LNCAP (cell line): ENCODE measurements at regions not wholly inside any gene's neighbourhood (a gene's known extent, or its start where the extent isn't known, plus 50 kb on each side); places are given as distances from the start of the nearest gene placed in this dataset.

Experiments
- CTCF ChIP-seq: fragments of 450-650 bp; IDR thresholded peaks from 2 replicates; pipeline ENCODE4 v1.5.1; 2017; ENCODE audit warnings: mild to moderate bottlenecking

GRCh38 chr9:40926404-40927259 lies 201.8 kb downstream of the FOXD4L6 start:
- no peak for TF ChIP-seq CTCF

- TF ChIP-seq CTCF: no peak
Observed at GRCh38 chr9:40925149-40925548, 203.3 kb downstream of the FOXD4L6 start.

- no peak for TF ChIP-seq CTCF
Observed at GRCh38 chr9:40914772-40915659, 213.5 kb downstream of the FOXD4L6 start.

- TF ChIP-seq CTCF: no peak
Observed at GRCh38 chr9:40913928-40914673, 214.4 kb downstream of the FOXD4L6 start.

- no peak for TF ChIP-seq CTCF
Observed at GRCh38 chr9:40913096-40913719, 215.3 kb downstream of the FOXD4L6 start.

- TF ChIP-seq CTCF: no peak
Observed at GRCh38 chr9:40911647-40912046, 216.8 kb downstream of the FOXD4L6 start.

GRCh38 chr9:40909821-40910220 lies 218.7 kb downstream of the FOXD4L6 start:
- TF ChIP-seq CTCF: no peak
